H1 (cell line): ENCODE measurements at regions not wholly inside any gene's neighbourhood (a gene's known extent, or its start where the extent isn't known, plus 50 kb on each side); places are given as distances from the start of the nearest gene placed in this dataset.
A peak's percentile ranks its signal among the peaks of the same experiment; 100 is the strongest.

Source experiments
- CEBPB ChIP-seq: IDR thresholded peaks from 2 replicates; pipeline ENCODE4 v1.6.1; 2012; ENCODE audit warnings: low read depth, low read length
- CTCF ChIP-seq, 3 experiments: IDR thresholded peaks; 1 replicate in 2 of 3; 2 replicates in 1 of 3; pipeline versions ENCODE4 v1.5.1 to v1.6.1; 2011; ENCODE audit warnings: low read length in 3 of 3, mild to moderate bottlenecking in 3 of 3, inconsistent platforms in 2 of 3, low read depth in 1 of 3, moderate library complexity in 1 of 3; ENCODE audit not compliant: insufficient read depth in 1 of 3; ENCODE audit errors: control extremely low read depth in 1 of 3
- HDAC6 ChIP-seq: IDR thresholded peaks from one replicate; pipeline ENCODE4 v1.7.1; 2012; ENCODE audit warnings: low read depth, mild to moderate bottlenecking, inconsistent platforms, low read length, moderate library complexity
- KDM1A ChIP-seq: fragments of 200-600, 300-600 bp; sonication (generic); IDR thresholded peaks from 2 replicates; pipeline ENCODE4 v1.7.1; 2016; ENCODE audit warnings: mild to moderate bottlenecking, low read length, borderline replicate concordance
- KDM5A ChIP-seq: fragments of 200-600 bp; IDR thresholded peaks from 2 replicates; pipeline ENCODE4 v1.7.1; 2012; ENCODE audit warnings: mild to moderate bottlenecking, low read length, inconsistent platforms, mixed read lengths
- NANOG ChIP-seq: IDR thresholded peaks from 2 replicates; pipeline ENCODE4 v1.6.1; 2011; ENCODE audit warnings: low read length, low read depth, mild to moderate bottlenecking, inconsistent platforms; ENCODE audit not compliant: insufficient read depth, poor library complexity, severe bottlenecking
- NRF1 ChIP-seq: IDR thresholded peaks from 2 replicates; pipeline ENCODE4 v1.6.1; 2011; ENCODE audit warnings: mild to moderate bottlenecking, low read depth, low read length, improper control_type of control experiment
- RBBP5 ChIP-seq: IDR thresholded peaks from 2 replicates; pipeline ENCODE4 v1.7.1; 2012; ENCODE audit warnings: low read depth, mild to moderate bottlenecking, inconsistent platforms, low read length, moderate library complexity, borderline replicate concordance
- TAF7 ChIP-seq: optimal IDR thresholded peaks from 2 replicates; pipeline ENCODE3; 2011; ENCODE audit warnings: low read depth, mild to moderate bottlenecking, inconsistent platforms, low read length, moderate library complexity, borderline replicate concordance
- TBP ChIP-seq: IDR thresholded peaks from 2 replicates; pipeline ENCODE4 v1.6.1; 2011; ENCODE audit warnings: low read depth, low read length, improper control_type of control experiment
- TEAD4 ChIP-seq: IDR thresholded peaks from 2 replicates; pipeline ENCODE4 v1.6.1; 2012; ENCODE audit warnings: low read depth, low read length, inconsistent platforms, mixed read lengths
- ZNF274 ChIP-seq: IDR thresholded peaks from 2 replicates; pipeline ENCODE4 v1.7.0; 2012; ENCODE audit warnings: low read length, borderline replicate concordance; ENCODE audit errors: extremely low read depth

GRCh38 chr17:47066095-47066494, 87.0 kb upstream of the RPRML start (continued):
- peak in 1 of 3 experiments; percentile 14; a peak in 1 of 4 replicates for TF ChIP-seq CTCF (IDR thresholded peaks at IDR 0.05; ENCODE audit: control extremely low read depth in 1 of 3, insufficient read depth in 1 of 3, low read depth in 1 of 3, low read length in 3 of 3)
- TF ChIP-seq NRF1, result no peak
- no peak for TF ChIP-seq TAF7
- TF ChIP-seq NANOG, result no peak
- no peak for TF ChIP-seq CEBPB
- no peak for TF ChIP-seq RBBP5
- TF ChIP-seq KDM5A, result no peak
- no peak for TF ChIP-seq TBP
- TF ChIP-seq KDM1A, result no peak
- no peak for TF ChIP-seq ZNF274
- no peak for TF ChIP-seq HDAC6
- 0 out of 2 replicates have a peak, but pooled peaks have one; percentile 20 for TF ChIP-seq TEAD4
- TF ChIP-seq, all 59 proteins: peak for 4
